C4-2B (cell line): ENCODE measurements at regions not wholly inside any gene's neighbourhood (a gene's known extent, or its start where the extent isn't known, plus 50 kb on each side); places are given as distances from the start of the nearest gene placed in this dataset.

ENCODE experiments used
- H3K27ac ChIP-seq: fragments of 450-650 bp; 2 replicates; pipeline ENCODE4 v1.5.1; 2017
- CTCF ChIP-seq: fragments of 450-650 bp; conservative IDR thresholded peaks from 2 replicates; pipeline ENCODE4 v1.5.1; 2017; ENCODE audit warnings: mild to moderate bottlenecking
- ZFX ChIP-seq: fragments of 450-650 bp; IDR thresholded peaks from 2 replicates; pipeline ENCODE4 v1.6.1; 2017

DNA sequence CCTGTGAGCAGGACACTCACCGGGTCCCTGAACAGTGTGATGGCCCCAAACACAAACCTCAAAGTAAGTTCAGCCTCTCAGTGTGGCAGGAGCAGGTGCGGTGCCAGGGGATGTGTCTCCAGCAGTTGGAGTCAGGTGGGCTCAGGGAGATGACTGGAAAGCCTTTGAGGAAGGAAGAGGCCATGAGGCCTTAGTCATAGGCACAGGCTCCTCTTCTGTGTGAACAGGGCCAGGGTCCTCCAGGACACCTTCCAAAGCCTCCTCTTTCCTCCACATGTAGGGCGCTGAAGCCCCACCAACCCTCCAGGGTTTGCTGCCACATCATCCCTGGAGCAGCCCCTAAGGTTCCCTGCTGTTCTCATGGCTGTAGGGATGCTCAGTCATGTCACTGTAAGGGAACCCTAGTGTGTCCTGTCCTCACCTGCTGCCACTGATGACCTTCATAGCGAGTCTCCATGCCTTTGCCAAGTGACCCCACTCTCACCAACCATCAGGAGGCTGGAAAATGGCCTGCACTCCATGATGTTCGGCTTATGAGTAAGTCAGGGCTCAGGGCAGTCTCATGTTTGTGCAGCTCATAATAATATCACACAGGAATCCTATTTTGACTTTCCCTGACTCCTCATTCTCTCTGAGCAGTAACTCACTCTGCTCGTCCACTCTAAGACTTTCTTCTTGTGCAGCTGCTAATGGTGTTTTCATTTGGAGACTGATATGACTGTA is 1152.9 kb downstream of the RPIA start:
- H3K27ac ChIP-seq = no peak overlapping the region

GRCh38 chr2:89845532-89845931 is 1154.1 kb downstream of the RPIA start:
- TF ChIP-seq CTCF (no peak), ZFX (no peak)

More for the DNA sequence above, 1152.9 kb downstream of the RPIA start:
- no peak for TF ChIP-seq ZFX
- no peak for TF ChIP-seq CTCF

GRCh38 chr2:89848114-89848513 is 1156.6 kb downstream of the RPIA start:
- TF ChIP-seq ZFX = no peak

More at GRCh38 chr2:89845532-89845931, 1154.1 kb downstream of the RPIA start:
- H3K27ac ChIP-seq = no peak overlapping the region

GRCh38 chr2:89848763-89849368 is 1157.4 kb downstream of the RPIA start:
- TF ChIP-seq ZFX (no peak), CTCF (no peak)
- H3K27ac ChIP-seq = no peak overlapping the region

More at GRCh38 chr2:89848114-89848513, 1156.6 kb downstream of the RPIA start:
- H3K27ac ChIP-seq = no peak overlapping the region

GRCh38 chr2:89849731-89850130 is 1158.3 kb downstream of the RPIA start:
- no peak overlapping the region for H3K27ac ChIP-seq
- TF ChIP-seq ZFX = no peak
- no peak for TF ChIP-seq CTCF

DNA sequence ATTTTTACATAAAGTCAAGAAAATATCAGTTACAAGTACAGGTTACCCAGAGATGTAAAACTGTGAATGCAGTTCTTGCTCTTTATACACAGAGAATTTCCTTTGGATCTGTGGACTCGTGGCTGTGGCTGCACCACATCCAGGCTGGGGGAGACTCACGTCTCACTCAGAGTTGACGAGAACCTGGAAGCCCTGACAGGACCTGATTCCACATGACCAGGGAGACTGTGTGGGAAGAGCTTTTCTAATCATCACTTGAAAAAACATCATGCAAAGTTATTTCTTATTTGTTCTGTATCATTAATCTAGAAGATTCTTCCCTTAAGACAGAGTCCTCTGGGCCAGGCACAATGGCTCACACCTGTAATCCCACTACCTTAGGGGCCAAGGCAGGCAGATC is 1159.0 kb downstream of the RPIA start:
- TF ChIP-seq ZFX = no peak
- no peak for TF ChIP-seq CTCF
- no peak overlapping the region for H3K27ac ChIP-seq

DNA sequence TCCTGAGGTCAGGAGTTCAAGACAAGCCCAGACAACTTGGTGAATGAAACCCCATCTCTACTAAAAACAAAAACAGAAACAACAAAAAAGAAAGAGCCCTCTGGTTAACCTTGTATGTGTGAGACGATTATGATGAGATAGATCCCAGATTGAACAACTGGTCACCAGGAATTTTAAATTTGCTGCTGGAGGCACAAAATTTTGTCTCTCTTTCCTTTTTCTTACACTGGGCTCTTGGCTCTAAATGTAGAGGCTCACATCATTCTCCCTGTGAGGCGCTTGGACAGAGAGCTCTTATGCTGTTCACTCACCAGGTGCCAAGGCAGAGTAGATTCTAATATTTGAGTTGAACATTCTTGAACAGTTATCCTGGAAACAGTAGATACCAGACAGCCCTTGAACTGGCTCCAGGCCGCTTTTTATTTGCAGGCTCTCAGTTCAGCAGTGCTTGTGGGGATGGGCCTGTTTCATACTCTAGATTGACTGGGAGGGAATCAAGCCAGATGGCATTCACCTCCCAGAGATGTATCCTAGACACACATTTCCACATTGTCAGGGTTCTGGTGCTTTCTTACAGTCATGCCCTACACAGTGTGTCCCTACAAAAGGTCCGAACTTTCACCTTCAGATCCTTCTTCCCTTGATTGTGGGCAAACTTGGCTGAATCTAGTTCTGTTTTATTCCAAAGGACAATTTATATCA is 1159.6 kb downstream of the RPIA start:
- no peak for TF ChIP-seq ZFX
- no peak for TF ChIP-seq CTCF
- no peak overlapping the region for H3K27ac ChIP-seq
